Ascending aorta (tissue), 2 donors: ENCODE measurements at regions not wholly inside any gene's neighbourhood (a gene's known extent, or its start where the extent isn't known, plus 50 kb on each side); places are given as distances from the start of the nearest gene placed in this dataset.

Experiments
- DNase-seq, 2 donors: peaks; one replicate each; pipeline ENCODE4 v3.0.0-alpha.2; 2019; ENCODE audit warnings: low spot score in 2 of 2
- H3K27ac ChIP-seq, 2 donors: fragments of 200-600 bp; sonication (generic); one replicate each; pipeline ENCODE4 v1.5.1; 2016 to 2017; ENCODE audit warnings: mild to moderate bottlenecking in 1 of 2
- H3K27me3 ChIP-seq: fragments of 200-600 bp; sonication (generic); one replicate; pipeline ENCODE4 v1.5.1; 2017
- H3K36me3 ChIP-seq, 2 donors: fragments of 200-600 bp; sonication (generic); one replicate each; pipeline ENCODE4 v1.5.1; 2016
- H3K4me1 ChIP-seq, 2 donors: fragments of 200-600 bp; sonication (generic); one replicate each; pipeline ENCODE4 v1.5.1; 2016 to 2017; ENCODE audit warnings: mild to moderate bottlenecking in 1 of 2
- H3K4me3 ChIP-seq, 2 donors: fragments of 200-600 bp; sonication (generic); one replicate each; pipeline ENCODE4 v1.5.1; 2016 to 2017; ENCODE audit warnings: mild to moderate bottlenecking in 1 of 2
- H3K9me3 ChIP-seq, 2 donors: fragments of 200-600 bp; sonication (generic); one replicate each; pipeline ENCODE4 v1.5.1; 2016
- CTCF ChIP-seq, 3 experiments: fragments of 200-600 bp in 2 of 3; fragments of 450-650 bp in 1 of 3; sonication (generic) in 2 of 3; IDR thresholded peaks; one replicate each; pipeline ENCODE4 v1.5.1; 2016 to 2019; ENCODE audit warnings: antibody characterized with exemption in 3 of 3, mild to moderate bottlenecking in 1 of 3, moderate library complexity in 1 of 3
- intact Hi-C: fragments of 100-400 bp; cut with DNase I; formaldehyde crosslinking; loops from one replicate; pipeline ENCODE4 v1.15.1; 2023

- Histone ChIP-seq H3K27ac (no peak overlapping the region), H3K36me3 (no peaks in the 10 kb centered on the region), H3K27me3 (no peaks in the 10 kb centered on the region), H3K9me3 (no peaks in the 10 kb centered on the region), H3K4me1 (no peaks in the 10 kb centered on the region), H3K4me3 (no peak overlapping the region)
- DNase-seq = no peak
- intact Hi-C loops = no loop called here
- no peak for TF ChIP-seq CTCF (IDR thresholded peaks at IDR 0.05)
Observed at GRCh38 chr2:84187258-84187657, 271.8 kb downstream of the SUCLG1 start.

- no peak for DNase-seq
- no peak overlapping the region for H3K27ac ChIP-seq
- intact Hi-C loops = no loop called here
- H3K9me3 ChIP-seq = no peaks in the 10 kb centered on the region
- no peaks in the 10 kb centered on the region for H3K27me3 ChIP-seq
- no peaks in the 10 kb centered on the region for H3K36me3 ChIP-seq
- no peaks in the 10 kb centered on the region for H3K4me1 ChIP-seq
- H3K4me3 ChIP-seq = no peak overlapping the region
- no peak for TF ChIP-seq CTCF (IDR thresholded peaks at IDR 0.05)
Observed at GRCh38 chr2:84181927-84182326, 277.2 kb downstream of the SUCLG1 start.

GRCh38 chr2:84177733-84178132 is 281.3 kb downstream of the SUCLG1 start:
- no peak overlapping the region for H3K27ac ChIP-seq
- TF ChIP-seq CTCF (IDR thresholded peaks at IDR 0.05) = no peak
- no peaks in the 10 kb centered on the region for H3K9me3 ChIP-seq
- no peak for DNase-seq
- no peaks in the 10 kb centered on the region for H3K4me1 ChIP-seq
- no peaks in the 10 kb centered on the region for H3K36me3 ChIP-seq
- H3K4me3 ChIP-seq = no peak overlapping the region
- no peaks in the 10 kb centered on the region for H3K27me3 ChIP-seq
- intact Hi-C loops = no loop called here

GRCh38 chr2:84175970-84176369 is 283.1 kb downstream of the SUCLG1 start:
- DNase-seq = no peak
- intact Hi-C loops = no loop called here

GRCh38 chr2:84175340-84175739 is 283.7 kb downstream of the SUCLG1 start:
- Histone ChIP-seq H3K4me1 (no peaks in the 10 kb centered on the region), H3K27ac (no peak overlapping the region), H3K4me3 (no peak overlapping the region), H3K36me3 (no peaks in the 10 kb centered on the region), H3K27me3 (no peaks in the 10 kb centered on the region), H3K9me3 (no peaks in the 10 kb centered on the region)
- TF ChIP-seq CTCF (IDR thresholded peaks at IDR 0.05) = no peak
- intact Hi-C loops = no loop called here
- no peak for DNase-seq

More at GRCh38 chr2:84175970-84176369, 283.1 kb downstream of the SUCLG1 start:
- H3K4me3 ChIP-seq = no peak overlapping the region
- no peaks in the 10 kb centered on the region for H3K4me1 ChIP-seq
- H3K9me3 ChIP-seq = no peaks in the 10 kb centered on the region
- H3K27ac ChIP-seq = no peak overlapping the region
- TF ChIP-seq CTCF (IDR thresholded peaks at IDR 0.05) = no peak
- H3K36me3 ChIP-seq = no peaks in the 10 kb centered on the region
- H3K27me3 ChIP-seq = no peaks in the 10 kb centered on the region

- intact Hi-C loops = no loop called here
- no peak for TF ChIP-seq CTCF (IDR thresholded peaks at IDR 0.05)
- H3K27ac ChIP-seq = no peak overlapping the region
- H3K4me3 ChIP-seq = no peak overlapping the region
- H3K27me3 ChIP-seq = no peaks in the 10 kb centered on the region
- H3K4me1 ChIP-seq = no peaks in the 10 kb centered on the region
- DNase-seq = no peak
- no peaks in the 10 kb centered on the region for H3K36me3 ChIP-seq
- no peaks in the 10 kb centered on the region for H3K9me3 ChIP-seq
Observed at GRCh38 chr2:84173041-84173440, 286.0 kb downstream of the SUCLG1 start.
